ENCODE measurements at regions not wholly inside any gene's neighbourhood (a gene's known extent, or its start where the extent isn't known, plus 50 kb on each side); places are given as distances from the start of the nearest gene placed in this dataset.

DNA sequence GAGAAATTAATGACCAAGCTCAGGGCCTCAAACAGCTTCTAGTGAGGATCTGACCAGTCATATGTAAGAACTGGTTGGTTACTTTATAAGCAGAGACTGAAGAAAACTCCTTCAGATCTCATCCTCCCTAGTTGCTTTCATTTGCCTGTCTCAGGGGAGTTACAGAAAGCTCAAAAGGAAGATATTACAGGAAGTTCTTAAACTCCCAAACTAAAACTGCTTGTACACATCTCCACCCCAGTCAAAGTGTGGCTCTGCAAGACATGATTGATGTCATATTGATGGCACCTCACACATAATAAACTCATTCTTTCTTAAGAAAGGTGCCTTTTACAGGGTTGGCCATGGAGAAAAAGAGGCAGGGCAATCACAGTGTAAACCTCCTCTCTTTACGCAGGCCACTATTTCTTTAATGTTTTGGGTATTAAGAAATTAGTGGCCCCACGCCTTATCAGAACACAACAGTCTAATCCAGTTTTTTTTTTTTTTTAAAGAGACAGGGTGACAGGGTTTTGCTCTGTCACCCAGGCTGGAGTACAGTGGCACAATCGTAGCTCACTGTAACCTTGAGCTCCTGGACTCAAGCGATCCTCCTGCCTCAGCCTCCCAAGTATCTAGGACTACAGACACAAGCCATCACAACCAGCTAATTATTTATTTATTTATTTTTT lies 62.6 kb upstream of the STK17B start:
- Histone ChIP-seq H3K27me3 (no peaks in the 10 kb centered on the region), H3K36me3 (replicated peaks; ENCODE audit: insufficient read depth, low read depth) (no peaks in the 10 kb centered on the region), H3K4me2 (no peak overlapping the region), H3K9me2 (replicated peaks; ENCODE audit: insufficient read depth) (no peaks in the 10 kb centered on the region), H3K4me1 (ENCODE audit: insufficient read depth) (peaks cover 5% of the 10 kb centered on the region), H2AFZ (peak overlapping the region; percentile 39), H3K79me2 (no peaks in the 10 kb centered on the region), H3K27ac (peak overlapping the region; percentile 54), H3K9me3 (ENCODE audit: low read depth) (no peaks in the 10 kb centered on the region), H3K4me3 (no peak overlapping the region), H4K20me1 (ENCODE audit: insufficient read depth, poor library complexity, severe bottlenecking) (no peaks in the 10 kb centered on the region)
- 90% methylated on average over 4 of the region's 4 CpGs for WGBS (ENCODE audit: low lambda C conversion rate, missing lambda C conversion rate)
- DNase-seq (ENCODE audit: low spot score) = no peak
- TF ChIP-seq EZH2phosphoT487 (IDR thresholded peaks at IDR 0.05; ENCODE audit: low read depth, severe bottlenecking, unreplicated experiment) = no peak
- TF ChIP-seq CTCF (IDR thresholded peaks at IDR 0.05; ENCODE audit: poor library complexity) = no peak
- TF ChIP-seq EZH2 (IDR thresholded peaks at IDR 0.05; ENCODE audit: borderline replicate concordance) = no peak

DNA sequence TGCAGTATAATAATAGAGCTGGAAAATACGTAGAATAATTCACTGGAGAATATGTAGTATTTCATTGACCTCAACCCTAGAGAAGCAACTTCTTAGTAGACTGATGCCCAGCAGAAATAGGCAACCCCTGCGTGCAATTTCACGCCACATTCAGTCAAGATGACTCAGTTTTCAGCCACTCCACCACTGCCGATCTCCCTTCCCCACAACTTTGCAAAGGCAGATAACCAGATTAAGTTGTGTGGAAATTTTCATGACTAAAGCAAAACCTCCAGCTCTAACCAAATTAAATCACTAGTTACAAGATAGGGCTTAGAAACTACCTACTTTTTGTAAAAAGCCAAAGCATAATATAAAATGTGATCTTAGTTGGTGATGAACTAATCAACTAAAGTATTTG lies 63.3 kb upstream of the STK17B start:
- no peak for TF ChIP-seq EZH2 (IDR thresholded peaks at IDR 0.05; ENCODE audit: borderline replicate concordance)
- TF ChIP-seq CTCF (IDR thresholded peaks at IDR 0.05; ENCODE audit: poor library complexity) = no peak
- no peak for TF ChIP-seq EZH2phosphoT487 (IDR thresholded peaks at IDR 0.05; ENCODE audit: low read depth, severe bottlenecking, unreplicated experiment)
- DNase-seq (ENCODE audit: low spot score) = no peak
- Histone ChIP-seq H3K4me1 (ENCODE audit: insufficient read depth) (peaks cover 8% of the 10 kb centered on the region), H3K9me2 (replicated peaks; ENCODE audit: insufficient read depth) (no peaks in the 10 kb centered on the region), H3K79me2 (no peaks in the 10 kb centered on the region), H4K20me1 (ENCODE audit: insufficient read depth, poor library complexity, severe bottlenecking) (no peaks in the 10 kb centered on the region), H3K36me3 (replicated peaks; ENCODE audit: insufficient read depth, low read depth) (no peaks in the 10 kb centered on the region), H3K4me3 (no peak overlapping the region), H3K27me3 (no peaks in the 10 kb centered on the region), H3K9me3 (ENCODE audit: low read depth) (no peaks in the 10 kb centered on the region), H2AFZ (no peak overlapping the region), H3K27ac (no peak overlapping the region), H3K4me2 (no peak overlapping the region)
- WGBS (ENCODE audit: low lambda C conversion rate, missing lambda C conversion rate) = 86% methylated on average over 4 of the region's 4 CpGs

DNA sequence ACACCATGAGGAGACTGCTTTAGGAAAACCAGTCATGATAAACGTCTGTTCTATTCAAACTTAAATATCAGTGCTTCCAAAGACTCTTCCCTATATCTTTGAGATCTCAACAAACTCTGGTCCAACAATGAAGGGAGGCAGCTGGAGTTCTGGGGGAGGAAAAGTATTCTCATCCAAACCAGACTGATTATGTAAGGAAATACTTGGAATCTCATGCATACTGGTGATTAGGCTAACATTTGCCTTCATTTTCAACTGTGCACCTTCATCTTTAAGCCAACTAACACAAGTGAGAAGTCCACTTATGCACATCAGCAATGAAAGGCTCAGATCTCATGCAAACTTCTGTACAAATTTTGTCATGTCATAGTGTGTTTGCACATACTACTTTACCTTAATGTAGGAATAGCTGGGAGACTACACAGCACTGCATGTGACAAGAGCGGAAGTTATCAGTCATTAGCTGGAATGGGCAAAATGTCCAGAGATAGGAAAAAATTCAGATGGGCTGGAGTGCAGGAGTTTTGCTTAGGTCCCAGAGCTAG lies 67.5 kb upstream of the STK17B start:
- TF ChIP-seq EZH2 (IDR thresholded peaks at IDR 0.05; ENCODE audit: borderline replicate concordance) = no peak
- no peaks in the 10 kb centered on the region for H3K9me3 ChIP-seq (ENCODE audit: low read depth)
- H4K20me1 ChIP-seq (ENCODE audit: insufficient read depth, poor library complexity, severe bottlenecking) = no peaks in the 10 kb centered on the region
- WGBS (ENCODE audit: low lambda C conversion rate, missing lambda C conversion rate) = 81% methylated on average over 2 of the region's 2 CpGs
- H3K4me3 ChIP-seq = no peak overlapping the region
- H3K4me1 ChIP-seq (ENCODE audit: insufficient read depth) = peaks cover 7% of the 10 kb centered on the region
- no peak overlapping the region for H3K4me2 ChIP-seq
- no peaks in the 10 kb centered on the region for H3K36me3 ChIP-seq (replicated peaks; ENCODE audit: insufficient read depth, low read depth)
- DNase-seq (ENCODE audit: low spot score) = no peak
- no peak overlapping the region for H3K27ac ChIP-seq
- H3K9me2 ChIP-seq (replicated peaks; ENCODE audit: insufficient read depth) = no peaks in the 10 kb centered on the region
- no peaks in the 10 kb centered on the region for H3K27me3 ChIP-seq
- no peaks in the 10 kb centered on the region for H3K79me2 ChIP-seq
- H2AFZ ChIP-seq = no peak overlapping the region

DNA sequence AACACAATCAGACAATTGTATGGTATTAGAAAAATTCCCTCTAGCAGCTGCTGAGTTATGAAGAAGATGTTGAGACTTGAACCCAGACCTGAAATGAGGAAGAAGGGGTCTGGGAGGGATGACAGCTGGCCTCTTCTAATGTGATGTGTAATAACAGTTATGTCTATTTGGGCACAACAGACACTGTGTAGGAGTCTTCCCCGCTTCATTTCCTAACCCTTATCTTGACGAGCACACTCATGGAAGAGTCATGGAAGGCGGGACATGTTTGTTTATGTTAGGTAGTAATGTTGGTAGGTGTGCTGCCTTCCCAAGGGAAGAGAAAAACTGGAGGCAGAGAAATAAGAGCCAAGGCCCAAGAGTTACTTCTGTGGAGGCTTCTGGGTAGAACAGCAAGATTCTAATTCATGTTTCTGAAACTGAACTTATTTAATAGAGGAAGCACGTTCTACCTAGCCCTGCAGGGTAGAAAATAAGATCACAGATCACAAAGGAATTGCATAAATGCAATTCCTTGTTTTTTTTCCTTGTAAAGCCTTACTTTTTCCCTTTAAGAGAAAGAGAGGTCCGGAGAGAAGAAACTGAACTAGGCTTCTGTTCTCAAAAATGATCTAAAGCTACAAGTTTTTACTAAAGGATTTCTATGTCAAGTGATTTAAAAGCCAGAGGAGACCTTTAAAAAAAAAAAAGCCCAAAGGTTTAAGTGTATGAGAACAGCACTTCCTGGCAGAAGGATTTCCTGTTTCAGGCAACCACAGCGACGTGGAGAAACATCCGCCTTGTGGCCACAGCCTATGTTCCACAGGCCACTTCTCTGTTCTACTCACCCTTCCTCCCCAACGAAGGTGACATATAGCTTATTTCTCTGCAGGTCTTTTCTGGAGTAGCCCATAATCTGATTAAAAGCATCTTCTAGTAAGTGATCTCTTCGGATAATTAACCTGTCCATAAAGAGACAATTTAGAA lies 68.5 kb upstream of the STK17B start:
- no peak for DNase-seq (ENCODE audit: low spot score)

More for the DNA sequence above, 68.5 kb upstream of the STK17B start:
- Histone ChIP-seq H2AFZ (no peak overlapping the region), H3K36me3 (replicated peaks; ENCODE audit: insufficient read depth, low read depth) (no peaks in the 10 kb centered on the region), H3K79me2 (no peaks in the 10 kb centered on the region), H3K4me1 (ENCODE audit: insufficient read depth) (peaks cover 7% of the 10 kb centered on the region), H3K9me2 (replicated peaks; ENCODE audit: insufficient read depth) (no peaks in the 10 kb centered on the region), H3K4me2 (no peak overlapping the region), H3K9me3 (ENCODE audit: low read depth) (no peaks in the 10 kb centered on the region), H4K20me1 (ENCODE audit: insufficient read depth, poor library complexity, severe bottlenecking) (no peaks in the 10 kb centered on the region), H3K27me3 (no peaks in the 10 kb centered on the region), H3K4me3 (no peak overlapping the region), H3K27ac (peak overlapping the region; percentile 34)
- WGBS (ENCODE audit: low lambda C conversion rate, missing lambda C conversion rate) = 69% methylated on average over 10 of the region's 10 CpGs
- no peak for TF ChIP-seq EZH2phosphoT487 (IDR thresholded peaks at IDR 0.05; ENCODE audit: low read depth, severe bottlenecking, unreplicated experiment)
- no peak for TF ChIP-seq EZH2 (IDR thresholded peaks at IDR 0.05; ENCODE audit: borderline replicate concordance)
- no peak for TF ChIP-seq CTCF (IDR thresholded peaks at IDR 0.05; ENCODE audit: poor library complexity)

Measured in hepatocyte (in vitro differentiated cells).